ENCODE measurements at regions not wholly inside any gene's neighbourhood (a gene's known extent, or its start where the extent isn't known, plus 50 kb on each side); places are given as distances from the start of the nearest gene placed in this dataset.
"Not testable (repeated sequence)": the region's sequence is repeated elsewhere in the genome, so short reads cannot be mapped to it uniquely, and the experiment has no call there.

DNA sequence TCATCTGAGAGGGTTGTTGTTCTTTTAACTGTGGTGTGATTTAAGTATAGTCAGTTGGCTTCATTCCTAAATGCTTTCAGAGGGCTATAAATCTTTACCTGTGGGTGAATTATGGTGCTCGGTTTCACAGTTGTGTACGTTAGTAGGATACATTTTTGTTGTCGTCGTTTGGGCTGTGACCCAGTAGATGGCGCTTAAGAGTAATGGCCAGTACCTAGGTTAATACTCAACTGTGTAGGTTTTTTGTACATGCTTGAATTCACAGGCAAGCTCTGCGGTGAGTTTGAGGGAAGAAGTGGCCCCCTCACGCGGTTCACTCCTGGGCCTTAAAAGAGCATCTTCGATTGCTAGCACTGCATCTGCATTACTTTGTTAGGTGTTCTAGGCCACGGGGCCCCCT is 571.7 kb upstream of the TGIF2LX start:
- H3K36me3 ChIP-seq; H3K27me3 ChIP-seq; H3K9me3 ChIP-seq; H3K4me1 ChIP-seq; intact Hi-C loops (cut with DNase I); H3K27ac ChIP-seq; H3K4me3 ChIP-seq; DNase-seq: not testable (repeated sequence)
- ATAC-seq: peak; percentile 62

DNA sequence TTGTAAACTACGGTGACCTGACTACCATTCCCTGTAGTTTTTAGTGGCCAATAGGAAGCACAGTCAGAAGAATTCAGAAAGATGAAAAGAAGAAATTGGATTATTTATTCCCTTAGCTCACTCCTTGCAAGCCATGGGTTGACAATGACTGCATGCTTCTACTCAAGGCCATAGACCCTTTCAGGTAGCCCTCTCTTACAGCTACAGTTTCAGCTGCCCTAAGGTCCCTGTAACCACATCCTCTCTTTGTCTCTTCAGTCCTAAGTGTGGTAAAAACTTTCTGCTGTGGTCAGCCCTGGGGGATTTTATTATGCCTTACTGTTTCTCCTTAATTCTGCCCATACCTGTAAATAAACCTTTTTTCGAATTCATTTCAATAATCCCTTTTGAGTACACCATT is 551.8 kb upstream of the TGIF2LX start:
- H3K36me3 ChIP-seq; H3K9me3 ChIP-seq; DNase-seq; H3K27me3 ChIP-seq; H3K4me1 ChIP-seq; H3K4me3 ChIP-seq; intact Hi-C loops (cut with DNase I); H3K27ac ChIP-seq; ATAC-seq: not testable (repeated sequence)

DNA sequence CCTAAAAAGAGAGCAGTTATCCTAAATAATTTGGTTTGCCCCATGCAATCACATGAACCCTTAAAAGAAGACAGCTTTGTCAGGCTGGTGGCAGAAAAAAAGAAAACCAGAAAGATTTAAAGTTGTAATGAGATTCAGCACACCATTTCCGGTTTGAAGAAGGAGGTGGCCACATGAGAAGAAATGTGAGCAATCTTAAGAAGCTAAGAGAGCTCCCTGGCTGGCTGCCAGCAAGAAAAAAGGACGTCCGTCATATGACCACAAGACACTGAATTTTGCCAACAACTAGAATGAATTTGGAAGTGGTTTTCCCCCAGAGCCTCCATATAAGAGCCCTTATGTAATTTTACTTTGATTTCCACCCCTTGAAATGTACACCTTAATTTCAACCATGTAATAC is 528.7 kb upstream of the TGIF2LX start:
- H3K27ac ChIP-seq; ATAC-seq; intact Hi-C loops (cut with DNase I); H3K4me3 ChIP-seq; H3K9me3 ChIP-seq; H3K27me3 ChIP-seq; H3K4me1 ChIP-seq; H3K36me3 ChIP-seq: not testable (repeated sequence)
- DNase-seq: peak in 1 of 4 donors; percentile 0

DNA sequence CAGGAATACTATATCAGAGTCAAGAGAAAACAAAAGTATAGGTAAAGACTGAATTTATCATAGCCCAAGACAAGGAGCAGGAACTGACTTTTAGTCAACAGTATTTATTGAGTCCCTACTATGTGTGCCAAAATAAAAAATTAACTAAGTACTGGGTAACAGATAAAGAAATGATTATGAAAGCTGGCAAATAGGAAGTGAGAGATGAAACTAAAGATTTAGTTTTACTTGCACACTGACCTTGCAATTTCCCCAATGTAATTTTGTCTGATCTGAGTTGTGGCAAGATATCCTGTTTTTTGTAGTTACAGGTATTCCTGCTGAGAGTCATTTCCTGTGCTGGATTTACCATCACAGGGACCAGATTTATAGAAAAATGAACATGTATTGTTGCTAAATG is 518.9 kb upstream of the TGIF2LX start:
- not testable (repeated sequence) for ATAC-seq, H3K9me3 ChIP-seq

DNA sequence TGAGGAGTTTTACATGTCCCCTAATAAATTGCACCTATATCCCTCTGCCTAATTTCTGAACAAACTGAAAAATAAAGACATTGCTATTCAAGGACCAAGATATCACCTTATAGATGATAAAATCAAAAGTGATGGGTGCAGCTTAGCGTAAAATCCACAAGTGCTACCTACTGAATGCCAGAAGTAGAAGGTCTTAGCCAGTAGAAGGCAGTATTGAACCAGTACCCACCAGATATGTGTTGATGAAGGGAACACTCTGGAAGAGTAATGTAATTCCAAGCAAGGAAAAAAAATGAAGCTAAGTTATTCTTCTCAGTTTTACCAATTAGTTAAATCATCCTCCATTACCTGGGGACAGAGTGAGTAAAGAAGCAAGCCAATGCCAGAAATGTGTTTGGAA is 516.6 kb upstream of the TGIF2LX start:
- intact Hi-C loops (cut with DNase I); ATAC-seq; DNase-seq; H3K27ac ChIP-seq; H3K4me3 ChIP-seq; H3K36me3 ChIP-seq; H3K27me3 ChIP-seq; H3K4me1 ChIP-seq; H3K9me3 ChIP-seq: not testable (repeated sequence)

More for the DNA sequence above, 518.9 kb upstream of the TGIF2LX start:
- H3K36me3 ChIP-seq; intact Hi-C loops (cut with DNase I); H3K4me3 ChIP-seq; DNase-seq; H3K27me3 ChIP-seq; H3K4me1 ChIP-seq; H3K27ac ChIP-seq: not testable (repeated sequence)

DNA sequence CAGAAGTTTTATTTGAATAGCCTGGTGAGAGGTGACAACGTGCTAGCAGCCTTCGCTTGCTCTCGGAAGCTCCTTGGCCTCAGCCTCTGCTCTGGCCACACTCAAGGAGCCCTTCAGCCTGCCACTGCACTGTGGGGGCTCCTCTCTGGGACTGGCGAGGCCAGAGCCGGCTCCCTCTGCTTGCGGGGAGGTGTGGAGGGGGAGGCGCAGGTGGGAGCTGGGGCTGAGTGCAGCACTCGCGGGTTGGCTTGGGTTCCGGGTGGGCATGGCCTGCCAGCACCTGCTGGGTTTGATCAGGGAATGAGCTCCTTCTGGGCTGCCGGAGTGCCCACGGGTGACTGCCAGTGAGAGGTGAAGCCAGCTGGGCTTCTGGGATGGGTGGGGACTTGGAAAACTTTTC is 504.8 kb upstream of the TGIF2LX start:
- H3K36me3 ChIP-seq; H3K27me3 ChIP-seq; H3K27ac ChIP-seq; H3K4me3 ChIP-seq; H3K4me1 ChIP-seq; ATAC-seq; intact Hi-C loops (cut with DNase I); H3K9me3 ChIP-seq: not testable (repeated sequence)
- DNase-seq: peak in 2 of 4 donors; percentile 17 to 28

DNA sequence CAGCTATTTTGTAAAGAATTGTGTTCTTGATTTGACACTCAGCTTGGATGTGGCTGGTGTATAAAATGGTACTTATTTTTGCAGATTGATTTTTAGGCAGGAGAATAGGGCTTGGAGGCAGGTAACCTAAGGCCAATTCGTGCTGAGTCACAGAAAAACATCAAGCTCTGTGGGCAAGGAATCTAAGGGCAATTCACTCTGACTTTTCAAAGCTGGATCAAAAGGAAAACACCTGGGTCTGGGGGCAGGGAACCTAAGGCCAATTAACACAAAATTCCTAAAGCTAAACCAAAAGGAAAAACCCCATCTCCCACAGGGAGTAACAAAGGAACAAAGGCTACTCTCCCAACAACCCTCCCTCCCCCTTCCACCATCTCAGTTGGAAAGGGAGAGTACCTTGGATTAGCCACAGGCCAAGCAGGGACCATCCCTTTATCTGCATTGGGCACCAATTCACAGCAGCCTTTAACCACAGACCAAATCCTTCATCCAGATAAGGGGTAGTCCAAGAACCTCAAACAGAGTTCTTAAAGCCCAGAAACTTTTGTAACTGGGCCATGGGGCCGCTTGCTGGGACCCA is 489.0 kb upstream of the TGIF2LX start:
- H3K36me3 ChIP-seq; ATAC-seq; DNase-seq; intact Hi-C loops (cut with DNase I); H3K27me3 ChIP-seq; H3K9me3 ChIP-seq; H3K27ac ChIP-seq; H3K4me1 ChIP-seq; H3K4me3 ChIP-seq: not testable (repeated sequence)
